ENCODE measurements at regions not wholly inside any gene's neighbourhood (a gene's known extent, or its start where the extent isn't known, plus 50 kb on each side); places are given as distances from the start of the nearest gene placed in this dataset.

- H3K27me3 ChIP-seq: no peaks in the 10 kb centered on the region
- H3K9ac ChIP-seq: no peak overlapping the region
- no peaks in the 10 kb centered on the region for H3K36me3 ChIP-seq
- H3K4me3 ChIP-seq: no peak overlapping the region
- no peak overlapping the region for H3K4me2 ChIP-seq
- H4K20me1 ChIP-seq: no peaks in the 10 kb centered on the region
- H3K9me3 ChIP-seq: 0 out of 2 replicates have a peak, but pooled peaks cover 6% of the 10 kb centered on the region
- no peak overlapping the region for H3K27ac ChIP-seq
- H3K4me1 ChIP-seq: no peaks in the 10 kb centered on the region
- TF ChIP-seq Cebpa-rat (IDR thresholded peaks at IDR 0.05): no peak
Observed at GRCh38 chr5:18036531-18036930, 402.3 kb downstream of the TAF11L14 start.

GRCh38 chr5:18037718-18038117, 403.5 kb downstream of the TAF11L14 start:
- no peak for TF ChIP-seq Cebpa-rat (IDR thresholded peaks at IDR 0.05)

GRCh38 chr5:18043344-18043743, 409.1 kb downstream of the TAF11L14 start:
- no peaks in the 10 kb centered on the region for H3K9me3 ChIP-seq
- H3K36me3 ChIP-seq: no peaks in the 10 kb centered on the region
- H3K4me2 ChIP-seq: no peak overlapping the region
- H3K27ac ChIP-seq: no peak overlapping the region
- no peaks in the 10 kb centered on the region for H3K27me3 ChIP-seq
- no peak for TF ChIP-seq Cebpa-rat (IDR thresholded peaks at IDR 0.05)
- no peaks in the 10 kb centered on the region for H3K4me1 ChIP-seq
- H4K20me1 ChIP-seq: no peaks in the 10 kb centered on the region
- no peak overlapping the region for H3K4me3 ChIP-seq
- no peak overlapping the region for H3K9ac ChIP-seq

More at GRCh38 chr5:18037718-18038117, 403.5 kb downstream of the TAF11L14 start:
- H4K20me1 ChIP-seq: no peaks in the 10 kb centered on the region
- no peak overlapping the region for H3K27ac ChIP-seq
- H3K4me3 ChIP-seq: no peak overlapping the region
- H3K27me3 ChIP-seq: no peaks in the 10 kb centered on the region
- H3K9ac ChIP-seq: no peak overlapping the region
- H3K4me1 ChIP-seq: no peaks in the 10 kb centered on the region
- H3K36me3 ChIP-seq: no peaks in the 10 kb centered on the region
- H3K4me2 ChIP-seq: no peak overlapping the region
- H3K9me3 ChIP-seq: 0 out of 2 replicates have a peak, but pooled peaks cover 6% of the 10 kb centered on the region

- Histone ChIP-seq H3K9ac (no peak overlapping the region), H4K20me1 (no peaks in the 10 kb centered on the region), H3K27ac (no peak overlapping the region), H3K4me2 (no peak overlapping the region), H3K9me3 (no peaks in the 10 kb centered on the region), H3K4me1 (no peaks in the 10 kb centered on the region), H3K36me3 (no peaks in the 10 kb centered on the region), H3K27me3 (no peaks in the 10 kb centered on the region), H3K4me3 (no peak overlapping the region)
- no peak for TF ChIP-seq Cebpa-rat (IDR thresholded peaks at IDR 0.05)
Observed at GRCh38 chr5:18048449-18048848, 414.2 kb downstream of the TAF11L14 start.

GRCh38 chr5:18050345-18050744, 416.1 kb downstream of the TAF11L14 start:
- Histone ChIP-seq H3K4me2 (no peak overlapping the region), H3K27me3 (no peaks in the 10 kb centered on the region), H4K20me1 (no peaks in the 10 kb centered on the region), H3K27ac (no peak overlapping the region), H3K36me3 (no peaks in the 10 kb centered on the region), H3K9ac (no peak overlapping the region), H3K4me1 (no peaks in the 10 kb centered on the region), H3K9me3 (no peaks in the 10 kb centered on the region), H3K4me3 (no peak overlapping the region)
- no peak for TF ChIP-seq Cebpa-rat (IDR thresholded peaks at IDR 0.05)

- H3K9ac ChIP-seq: no peak overlapping the region
- no peaks in the 10 kb centered on the region for H3K4me1 ChIP-seq
- no peak overlapping the region for H3K4me2 ChIP-seq
- H4K20me1 ChIP-seq: no peaks in the 10 kb centered on the region
- H3K27me3 ChIP-seq: no peaks in the 10 kb centered on the region
- no peaks in the 10 kb centered on the region for H3K36me3 ChIP-seq
- H3K9me3 ChIP-seq: no peaks in the 10 kb centered on the region
- H3K4me3 ChIP-seq: no peak overlapping the region
- H3K27ac ChIP-seq: no peak overlapping the region
- no peak for TF ChIP-seq Cebpa-rat (IDR thresholded peaks at IDR 0.05)
Observed at GRCh38 chr5:18050776-18051175, 416.5 kb downstream of the TAF11L14 start.

GRCh38 chr5:18051953-18052352, 417.7 kb downstream of the TAF11L14 start:
- Histone ChIP-seq H3K36me3 (no peaks in the 10 kb centered on the region), H3K4me2 (no peak overlapping the region), H3K27ac (no peak overlapping the region), H3K4me1 (no peaks in the 10 kb centered on the region), H4K20me1 (no peaks in the 10 kb centered on the region), H3K9me3 (no peaks in the 10 kb centered on the region), H3K9ac (no peak overlapping the region), H3K4me3 (no peak overlapping the region), H3K27me3 (no peaks in the 10 kb centered on the region)
- no peak for TF ChIP-seq Cebpa-rat (IDR thresholded peaks at IDR 0.05)

GRCh38 chr5:18052569-18052968, 418.3 kb downstream of the TAF11L14 start:
- Histone ChIP-seq H4K20me1 (no peaks in the 10 kb centered on the region), H3K9me3 (no peaks in the 10 kb centered on the region), H3K36me3 (no peaks in the 10 kb centered on the region), H3K27ac (no peak overlapping the region), H3K27me3 (no peaks in the 10 kb centered on the region), H3K4me3 (no peak overlapping the region), H3K4me2 (no peak overlapping the region), H3K4me1 (no peaks in the 10 kb centered on the region), H3K9ac (no peak overlapping the region)
- no peak for TF ChIP-seq Cebpa-rat (IDR thresholded peaks at IDR 0.05)

GRCh38 chr5:18057725-18058124, 423.5 kb downstream of the TAF11L14 start:
- TF ChIP-seq Cebpa-rat (IDR thresholded peaks at IDR 0.05): no peak

GRCh38 chr5:18067615-18068014, 433.4 kb downstream of the TAF11L14 start:
- no peak overlapping the region for H3K4me2 ChIP-seq
- no peaks in the 10 kb centered on the region for H3K36me3 ChIP-seq
- no peaks in the 10 kb centered on the region for H3K4me1 ChIP-seq
- TF ChIP-seq Cebpa-rat (IDR thresholded peaks at IDR 0.05): no peak
- no peaks in the 10 kb centered on the region for H3K9me3 ChIP-seq
- no peaks in the 10 kb centered on the region for H3K27me3 ChIP-seq
- H3K9ac ChIP-seq: no peak overlapping the region
- H4K20me1 ChIP-seq: no peaks in the 10 kb centered on the region
- no peak overlapping the region for H3K4me3 ChIP-seq
- H3K27ac ChIP-seq: no peak overlapping the region

More at GRCh38 chr5:18057725-18058124, 423.5 kb downstream of the TAF11L14 start:
- H3K4me1 ChIP-seq: no peaks in the 10 kb centered on the region
- H3K9me3 ChIP-seq: no peaks in the 10 kb centered on the region
- no peaks in the 10 kb centered on the region for H3K36me3 ChIP-seq
- H3K4me3 ChIP-seq: no peak overlapping the region
- H3K27ac ChIP-seq: no peak overlapping the region
- no peaks in the 10 kb centered on the region for H3K27me3 ChIP-seq
- H3K9ac ChIP-seq: no peak overlapping the region
- H3K4me2 ChIP-seq: no peak overlapping the region
- H4K20me1 ChIP-seq: no peaks in the 10 kb centered on the region

- Histone ChIP-seq H3K9me3 (no peaks in the 10 kb centered on the region), H3K4me3 (no peak overlapping the region), H3K9ac (no peak overlapping the region), H3K36me3 (no peaks in the 10 kb centered on the region), H3K4me2 (no peak overlapping the region), H3K4me1 (no peaks in the 10 kb centered on the region), H4K20me1 (no peaks in the 10 kb centered on the region), H3K27me3 (no peaks in the 10 kb centered on the region), H3K27ac (no peak overlapping the region)
- TF ChIP-seq Cebpa-rat (IDR thresholded peaks at IDR 0.05): no peak
Observed at GRCh38 chr5:18068826-18069225, 434.6 kb downstream of the TAF11L14 start.

All from BLaER1 (cell line).